ENCODE measurements at regions not wholly inside any gene's neighbourhood (a gene's known extent, or its start where the extent isn't known, plus 50 kb on each side); places are given as distances from the start of the nearest gene placed in this dataset.
"Not testable (repeated sequence)": the region's sequence is repeated elsewhere in the genome, so short reads cannot be mapped to it uniquely, and the experiment has no call there.

DNA sequence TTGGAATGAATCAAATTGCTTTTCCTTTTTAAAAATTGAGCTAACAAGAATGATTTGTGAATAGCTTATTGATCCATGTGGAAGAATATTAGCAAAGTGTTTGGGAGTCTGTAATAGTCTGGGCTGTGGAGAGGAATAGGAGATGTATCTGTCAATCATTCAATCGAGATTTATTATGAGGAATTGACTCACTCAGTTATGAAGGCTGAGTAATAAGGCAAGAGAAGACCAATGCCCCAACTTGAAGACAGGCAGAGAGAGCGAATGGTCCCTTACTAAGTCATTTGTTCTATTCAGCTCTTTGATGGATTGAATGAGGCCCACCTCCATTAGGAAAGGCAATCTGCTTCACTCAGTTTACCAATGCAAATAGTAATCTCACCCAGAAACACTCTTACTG lies 403.0 kb downstream of the CD83 start:
- H3K27me3 ChIP-seq (ENCODE audit: insufficient read depth, low read depth, low read length) = no peaks in the 10 kb centered on the region
- H3K9me3 ChIP-seq (ENCODE audit: low read length) = no peaks in the 10 kb centered on the region
- no peak overlapping the region for H3K27ac ChIP-seq (ENCODE audit: low read length)
- no peaks in the 10 kb centered on the region for H3K36me3 ChIP-seq (ENCODE audit: insufficient read depth, low read length)
- H3K4me2 ChIP-seq (ENCODE audit: low read length) = no peak overlapping the region
- no peak for TF ChIP-seq SMC3 (conservative IDR thresholded peaks at IDR 0.05; ENCODE audit: poor library complexity)
- no peaks in the 10 kb centered on the region for H3F3A ChIP-seq (ENCODE audit: insufficient read depth, low read length, poor library complexity, severe bottlenecking)
- no peaks in the 10 kb centered on the region for H3K79me2 ChIP-seq (replicated peaks; ENCODE audit: insufficient read depth, low read length)
- H3K9me2 ChIP-seq (ENCODE audit: insufficient read depth, low read length) = no peaks in the 10 kb centered on the region
- H2AFZ ChIP-seq (ENCODE audit: low read depth, low read length) = no peak overlapping the region
- no peak overlapping the region for H3K9ac ChIP-seq (ENCODE audit: low read length)
- H3K4me3 ChIP-seq (ENCODE audit: low read length) = no peak overlapping the region
- no peaks in the 10 kb centered on the region for H4K20me1 ChIP-seq (ENCODE audit: insufficient read depth)

GRCh38 chr6:14521141-14521540 lies 403.6 kb downstream of the CD83 start:
- Histone ChIP-seq H3K4me3 (ENCODE audit: low read length) (no peak overlapping the region), H3K36me3 (ENCODE audit: insufficient read depth, low read length) (no peaks in the 10 kb centered on the region), H3K79me2 (replicated peaks; ENCODE audit: insufficient read depth, low read length) (no peaks in the 10 kb centered on the region), H3K27ac (ENCODE audit: low read length) (no peak overlapping the region), H3K9me2 (ENCODE audit: insufficient read depth, low read length) (no peaks in the 10 kb centered on the region), H4K20me1 (ENCODE audit: insufficient read depth) (no peaks in the 10 kb centered on the region), H3F3A (ENCODE audit: insufficient read depth, low read length, poor library complexity, severe bottlenecking) (no peaks in the 10 kb centered on the region), H3K9me3 (ENCODE audit: low read length) (no peaks in the 10 kb centered on the region), H2AFZ (ENCODE audit: low read depth, low read length) (no peak overlapping the region), H3K4me2 (ENCODE audit: low read length) (no peak overlapping the region), H3K9ac (ENCODE audit: low read length) (no peak overlapping the region), H3K27me3 (ENCODE audit: insufficient read depth, low read depth, low read length) (no peaks in the 10 kb centered on the region)
- no peak for TF ChIP-seq SMC3 (conservative IDR thresholded peaks at IDR 0.05; ENCODE audit: poor library complexity)

GRCh38 chr6:14521861-14522260 lies 404.3 kb downstream of the CD83 start:
- not testable (repeated sequence) for H2AFZ ChIP-seq (ENCODE audit: low read depth, low read length); H3K9me3 ChIP-seq (ENCODE audit: low read length); H3K4me3 ChIP-seq (ENCODE audit: low read length); H3F3A ChIP-seq (ENCODE audit: insufficient read depth, low read length, poor library complexity, severe bottlenecking); H4K20me1 ChIP-seq (ENCODE audit: insufficient read depth); H3K27ac ChIP-seq (ENCODE audit: low read length); H3K27me3 ChIP-seq (ENCODE audit: insufficient read depth, low read depth, low read length); H3K9me2 ChIP-seq (ENCODE audit: insufficient read depth, low read length); H3K79me2 ChIP-seq (replicated peaks; ENCODE audit: insufficient read depth, low read length); H3K36me3 ChIP-seq (ENCODE audit: insufficient read depth, low read length); H3K4me2 ChIP-seq (ENCODE audit: low read length); H3K9ac ChIP-seq (ENCODE audit: low read length)

DNA sequence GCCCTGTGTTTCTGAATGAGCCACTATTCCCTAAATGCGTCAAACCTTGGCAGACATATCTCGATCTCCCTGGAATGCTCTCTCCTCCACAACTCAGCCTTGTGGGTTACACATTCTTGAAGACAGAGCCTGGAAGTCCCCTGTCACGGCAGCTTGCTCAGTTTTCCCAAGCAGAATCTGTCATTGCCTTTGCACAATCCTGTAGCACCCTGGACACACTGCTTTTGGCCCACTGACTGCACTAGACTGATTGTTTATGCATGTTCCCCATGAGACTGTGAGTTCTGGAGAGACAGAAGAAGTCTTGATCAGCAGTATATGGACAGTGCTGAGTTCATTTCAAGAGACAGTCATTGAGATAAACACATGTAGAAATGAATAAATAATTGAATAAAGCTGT lies 406.7 kb downstream of the CD83 start:
- no peaks in the 10 kb centered on the region for H3F3A ChIP-seq (ENCODE audit: insufficient read depth, low read length, poor library complexity, severe bottlenecking)
- H3K27me3 ChIP-seq (ENCODE audit: insufficient read depth, low read depth, low read length) = no peaks in the 10 kb centered on the region
- no peak overlapping the region for H3K4me3 ChIP-seq (ENCODE audit: low read length)
- H3K9me3 ChIP-seq (ENCODE audit: low read length) = no peaks in the 10 kb centered on the region
- no peak overlapping the region for H3K9ac ChIP-seq (ENCODE audit: low read length)
- no peaks in the 10 kb centered on the region for H3K9me2 ChIP-seq (ENCODE audit: insufficient read depth, low read length)
- no peaks in the 10 kb centered on the region for H3K36me3 ChIP-seq (ENCODE audit: insufficient read depth, low read length)
- H3K27ac ChIP-seq (ENCODE audit: low read length) = no peak overlapping the region
- no peak overlapping the region for H3K4me2 ChIP-seq (ENCODE audit: low read length)
- no peaks in the 10 kb centered on the region for H4K20me1 ChIP-seq (ENCODE audit: insufficient read depth)
- TF ChIP-seq POLR2AphosphoS5 (IDR thresholded peaks at IDR 0.05) (no peak), REST (IDR thresholded peaks at IDR 0.05; ENCODE audit: borderline replicate concordance) (no peak), SMC3 (conservative IDR thresholded peaks at IDR 0.05; ENCODE audit: poor library complexity) (no peak), TAF1 (IDR thresholded peaks at IDR 0.05; ENCODE audit: low read depth) (no peak), EZH2 (IDR thresholded peaks at IDR 0.05; ENCODE audit: borderline replicate concordance, insufficient read depth, low read length, poor library complexity, severe bottlenecking) (no peak), CTCF (IDR thresholded peaks at IDR 0.05; ENCODE audit: poor library complexity, severe bottlenecking) (no peak), RAD21 (conservative IDR thresholded peaks at IDR 0.05) (no peak), EP300 (conservative IDR thresholded peaks at IDR 0.05; ENCODE audit: poor library complexity, severe bottlenecking) (no peak), MXI1 (conservative IDR thresholded peaks at IDR 0.05; ENCODE audit: poor library complexity, severe bottlenecking) (no peak)
- no peaks in the 10 kb centered on the region for H3K79me2 ChIP-seq (replicated peaks; ENCODE audit: insufficient read depth, low read length)
- H2AFZ ChIP-seq (ENCODE audit: low read depth, low read length) = no peak overlapping the region
